Adrenal gland (tissue), 5 donors: ENCODE measurements at regions not wholly inside any gene's neighbourhood (a gene's known extent, or its start where the extent isn't known, plus 50 kb on each side); places are given as distances from the start of the nearest gene placed in this dataset.

Source experiments
- CTCF ChIP-seq, 6 experiments: fragments of 450-650 bp in 4 of 6; fragments of 200-600 bp in 2 of 6; sonication (generic) in 1 of 6; IDR thresholded peaks; 1 replicate in 5 of 6; 2 replicates in 1 of 6; pipeline versions ENCODE4 v1.5.1 to v1.8.0; 2016 to 2021; ENCODE audit warnings: antibody characterized with exemption in 6 of 6, mild to moderate bottlenecking in 2 of 6, moderate library complexity in 1 of 6
- POLR2A ChIP-seq, 2 donors: fragments of 450-650 bp; IDR thresholded peaks; one replicate each; pipeline ENCODE4 v1.6.1; 2017; ENCODE audit warnings: antibody characterized with exemption in 2 of 2, mild to moderate bottlenecking in 2 of 2, moderate library complexity in 1 of 2
- donor health status: DM: no; HTN: no; CAD: no.

GRCh38 chr9:74122661-74123060 lies 374.5 kb upstream of the RORB start:
- no peak for TF ChIP-seq CTCF (IDR thresholded peaks at IDR 0.05)
- no peak for TF ChIP-seq POLR2A (IDR thresholded peaks at IDR 0.05)
